ENCODE measurements at regions not wholly inside any gene's neighbourhood (a gene's known extent, or its start where the extent isn't known, plus 50 kb on each side); places are given as distances from the start of the nearest gene placed in this dataset.

GRCh38 chr3:132822266-132822665 lies 100.1 kb upstream of the NPHP3 start:
- DNase-seq, result peak in 1 of 2 experiments; percentile 5

GRCh38 chr3:132821314-132821713 lies 99.1 kb upstream of the NPHP3 start:
- no peak for DNase-seq

GRCh38 chr3:132818251-132818650 lies 96.0 kb upstream of the NPHP3 start:
- DNase-seq, result no peak

DNA sequence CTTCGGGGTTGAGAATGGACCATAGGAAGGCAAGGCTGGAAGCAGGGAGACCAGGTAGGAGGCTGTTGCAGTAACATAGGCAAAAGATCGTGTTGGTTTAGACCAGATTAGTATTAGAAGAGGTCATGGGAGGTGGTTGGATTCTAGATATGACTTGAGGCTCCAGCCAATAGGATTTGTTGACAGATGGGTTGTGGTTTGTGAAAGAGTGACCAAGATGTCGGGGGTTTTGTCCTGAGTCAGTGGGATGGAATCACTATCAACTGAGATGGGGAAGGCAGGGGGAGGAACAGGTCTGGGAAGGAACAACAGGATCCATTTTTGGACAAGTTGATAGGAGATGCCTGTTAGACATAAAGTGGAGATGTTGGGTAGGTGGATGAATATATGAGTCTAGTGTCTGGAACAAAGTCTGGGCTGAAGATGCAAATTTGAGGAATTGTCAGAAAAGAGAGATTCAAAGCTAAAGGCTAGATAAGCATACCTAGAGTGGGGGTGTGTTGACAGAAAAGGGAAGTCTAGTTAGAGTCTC lies 95.5 kb upstream of the NPHP3 start:
- DNase-seq, result no peak

- DNase-seq, result no peak
Observed at GRCh38 chr3:132805071-132805470, 82.9 kb upstream of the NPHP3 start.

DNA sequence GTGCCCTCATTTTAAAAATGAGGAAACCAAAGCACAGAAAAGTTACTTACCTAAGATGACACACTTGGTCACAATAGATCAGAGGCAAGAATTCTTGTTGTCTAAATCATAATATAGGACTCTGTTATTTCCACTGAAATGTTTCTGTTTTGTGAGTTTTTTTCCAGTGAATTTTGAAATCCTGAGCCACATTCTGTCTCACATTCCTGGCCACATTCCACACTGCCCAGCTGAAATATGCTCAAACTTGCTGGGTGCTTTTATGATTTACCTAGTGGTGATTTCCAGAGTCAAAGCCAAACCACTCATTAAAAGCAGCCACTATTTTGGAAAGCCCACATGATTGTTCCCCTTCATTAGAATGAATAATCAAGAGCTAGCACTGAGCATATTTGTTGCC lies 82.3 kb upstream of the NPHP3 start:
- no peak for DNase-seq

GRCh38 chr3:132803889-132804288 lies 81.7 kb upstream of the NPHP3 start:
- DNase-seq, result peak in 1 of 2 experiments; percentile 30

DNA sequence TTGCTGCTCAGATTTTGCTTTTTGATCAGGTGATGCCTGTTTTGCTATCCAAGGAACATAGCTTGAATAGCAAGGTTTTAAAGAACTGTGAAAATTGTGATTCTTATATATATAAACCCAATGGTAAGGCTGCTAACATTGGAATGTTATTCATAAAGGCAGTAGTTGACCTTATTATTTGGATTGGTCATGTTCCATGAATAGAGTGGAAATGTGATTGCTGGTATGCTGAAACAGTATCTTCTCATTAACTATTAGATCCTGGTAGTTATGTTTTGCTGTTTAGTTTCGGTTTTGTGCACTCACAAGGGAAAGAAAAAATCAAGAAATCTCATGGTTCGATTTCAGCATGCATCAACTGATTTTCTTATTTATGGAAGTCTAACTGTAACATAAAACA lies 78.7 kb upstream of the NPHP3 start:
- DNase-seq, result no peak

DNA sequence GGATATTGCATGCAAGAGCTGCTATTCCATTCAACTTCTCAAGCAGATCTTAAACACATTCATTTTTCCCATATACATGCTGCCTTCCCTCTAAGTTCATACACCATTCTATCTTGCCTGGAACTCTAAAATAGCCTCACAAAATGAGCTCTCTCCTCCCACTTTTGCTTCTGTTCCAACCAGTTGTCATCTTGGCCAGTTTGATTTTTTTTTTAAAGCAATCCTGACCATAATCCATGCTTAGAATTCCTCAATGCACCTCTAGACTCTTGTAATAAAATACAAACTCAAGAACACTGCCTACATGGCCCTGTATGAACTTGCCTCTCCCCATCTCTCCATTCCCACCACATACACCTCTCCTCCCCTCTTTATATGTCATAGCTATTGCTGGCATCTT lies 68.6 kb upstream of the NPHP3 start:
- DNase-seq, result no peak

DNA sequence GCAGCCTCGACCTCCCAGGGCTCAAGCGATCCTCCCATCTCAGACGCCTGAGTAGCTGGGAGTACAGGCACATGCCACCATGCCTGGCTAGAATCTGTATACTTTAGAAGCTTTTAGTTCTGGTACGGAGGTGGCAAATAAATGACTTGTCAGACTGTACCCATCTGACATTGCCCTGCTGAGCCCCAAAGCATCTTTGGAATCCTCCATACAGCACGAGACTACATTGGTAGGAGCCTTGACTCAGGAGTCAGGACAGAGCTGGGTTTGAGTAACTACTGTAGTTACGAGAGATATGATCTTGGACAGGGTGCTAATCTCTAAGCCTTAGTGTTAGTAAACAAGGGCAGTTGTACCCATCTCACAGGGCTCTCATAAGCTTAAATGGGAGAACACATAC lies 67.8 kb upstream of the NPHP3 start:
- no peak for DNase-seq

DNA sequence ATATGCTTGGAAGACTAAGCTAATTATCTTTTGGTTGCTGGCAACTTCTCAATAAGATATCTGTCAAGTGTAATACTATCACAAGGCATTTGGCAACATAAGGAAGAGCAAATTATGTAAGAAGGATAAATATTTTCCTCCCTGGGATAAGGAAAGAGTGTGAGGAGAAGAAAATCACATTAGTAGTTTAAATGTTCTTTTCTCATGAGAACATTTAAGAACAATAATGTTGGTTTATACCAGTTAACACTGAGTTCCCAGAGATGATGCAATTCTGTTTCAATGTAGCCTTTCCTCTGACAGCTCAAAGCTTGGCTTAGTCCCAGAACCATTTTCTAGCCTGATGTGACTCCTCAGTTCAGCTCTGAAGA lies 66.1 kb upstream of the NPHP3 start:
- DNase-seq, result peak; percentile 63 to 77

- peak in 1 of 2 experiments; percentile 27 for DNase-seq
Observed at GRCh38 chr3:132787616-132788300, 65.5 kb upstream of the NPHP3 start.

- DNase-seq, result no peak
Observed at GRCh38 chr3:132786890-132787289, 64.7 kb upstream of the NPHP3 start.

DNA sequence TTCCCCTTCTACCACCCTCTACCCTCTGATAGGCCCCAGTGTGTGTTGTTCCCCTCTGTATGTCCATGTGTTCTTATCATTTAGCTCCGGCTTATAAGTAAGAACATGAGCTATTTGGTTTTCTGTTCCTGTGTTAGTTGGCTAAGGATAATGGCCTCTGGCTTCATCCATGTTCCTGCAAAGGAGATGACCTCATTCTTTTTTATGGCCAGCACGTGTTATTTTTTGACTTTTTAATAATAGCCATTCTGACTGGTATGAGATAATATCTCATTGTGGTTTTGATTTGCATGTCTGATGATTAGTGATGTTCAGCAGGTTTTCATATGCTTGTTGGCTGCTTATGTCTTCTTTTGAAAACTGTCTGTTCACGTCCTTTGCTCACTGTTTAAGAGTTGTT lies 63.1 kb upstream of the NPHP3 start:
- no peak for DNase-seq

DNA sequence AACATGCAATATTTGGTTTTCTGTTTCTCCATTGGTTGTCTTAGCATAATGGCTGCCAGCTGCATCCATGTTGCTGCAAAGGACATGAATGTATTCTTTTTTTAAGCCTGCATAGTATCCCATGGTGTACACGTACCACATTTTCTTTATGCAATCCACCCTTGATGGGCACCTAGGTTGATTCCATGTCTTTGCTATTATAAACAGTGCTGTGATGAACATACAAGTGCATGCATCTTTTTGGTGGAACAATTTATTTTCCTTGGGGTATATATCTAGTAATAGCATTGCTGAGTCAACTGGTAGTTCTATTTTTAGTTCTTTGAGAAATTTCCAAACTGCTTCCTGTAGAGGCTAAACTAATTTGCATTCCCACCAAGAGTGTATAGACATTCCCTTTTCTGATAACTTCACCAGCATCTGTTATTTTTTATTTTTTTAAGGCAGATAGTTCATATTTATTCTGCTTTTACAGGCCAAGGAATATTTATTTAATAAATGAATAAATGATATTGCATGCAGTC lies 62.4 kb upstream of the NPHP3 start:
- no peak for DNase-seq

- DNase-seq, result peak; percentile 4 to 75
Observed at GRCh38 chr3:132783152-132783551, 60.9 kb upstream of the NPHP3 start.

- DNase-seq, result no peak
Observed at GRCh38 chr3:132781922-132782321, 59.7 kb upstream of the NPHP3 start.

DNA sequence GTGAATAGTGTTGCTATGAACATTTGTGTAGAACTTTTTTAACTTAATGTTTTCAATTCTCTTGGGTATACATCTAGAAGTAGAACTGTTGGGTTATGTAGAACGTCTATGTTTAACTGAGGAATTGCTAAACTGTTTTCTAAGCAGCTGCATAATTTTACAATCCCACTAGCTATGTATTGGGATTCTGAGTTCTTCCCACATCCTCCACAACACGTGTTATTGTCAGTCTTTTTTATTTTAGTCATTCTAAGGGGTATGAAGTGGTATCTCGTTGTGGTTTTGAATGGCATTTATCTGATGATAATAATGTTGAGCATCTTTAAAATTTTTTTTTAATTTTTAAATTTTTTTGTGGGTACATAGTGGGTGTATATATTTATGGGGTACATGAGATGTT lies 55.0 kb upstream of the NPHP3 start:
- no peak for DNase-seq

GRCh38 chr3:132773071-132773619 lies 50.9 kb upstream of the NPHP3 start:
- no peak for DNase-seq

DNA sequence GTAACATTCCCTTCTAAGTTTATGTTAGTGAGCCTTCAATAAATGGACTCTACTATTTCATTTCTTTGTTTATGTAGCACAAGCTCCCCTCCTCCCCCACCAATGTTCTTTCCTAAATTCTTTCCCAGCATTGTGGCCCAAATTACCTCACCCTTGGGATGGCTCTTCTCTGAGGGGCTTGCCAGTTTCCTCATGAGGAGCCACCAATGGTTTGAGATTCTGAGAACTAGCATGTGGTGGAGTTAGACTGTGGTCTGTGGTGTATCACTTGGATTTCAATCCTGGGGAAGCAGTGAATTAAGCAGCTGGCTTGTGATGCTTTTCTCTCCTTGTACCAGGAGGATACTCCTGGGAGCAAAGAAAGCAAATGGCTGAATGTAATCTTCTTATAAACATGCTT lies 50.0 kb upstream of the NPHP3 start:
- no peak for DNase-seq
